ENCODE measurements at regions not wholly inside any gene's neighbourhood (a gene's known extent, or its start where the extent isn't known, plus 50 kb on each side); places are given as distances from the start of the nearest gene placed in this dataset.

DNA sequence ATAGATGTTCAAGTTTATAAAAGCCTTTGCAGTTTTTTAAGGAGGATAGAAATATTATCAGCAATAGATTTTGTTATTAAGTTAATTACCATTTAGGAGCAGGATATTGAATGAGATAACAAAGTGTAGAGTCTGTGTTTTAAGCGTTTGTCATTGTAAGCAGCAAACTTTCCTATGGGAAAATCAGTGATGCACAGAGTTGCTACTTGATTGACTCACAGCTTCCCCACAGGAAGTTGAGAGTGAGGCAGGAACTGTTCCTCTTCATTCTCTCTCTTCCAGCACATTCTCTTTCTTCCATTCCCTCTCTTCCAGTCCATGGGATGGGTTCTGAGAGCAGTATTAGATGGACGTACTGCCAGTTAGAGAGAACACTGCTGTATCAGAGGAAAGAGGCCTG, 867.7 kb upstream of the AGA start:
- H3K27ac ChIP-seq (ENCODE audit: low read depth, low read length): no peak overlapping the region
- H3K4me1 ChIP-seq (ENCODE audit: control insufficient read depth in 1 of 2, insufficient read depth in 2 of 2, low read length in 2 of 2): no peaks in the 10 kb centered on the region
- H3K36me3 ChIP-seq (ENCODE audit: control insufficient read depth in 1 of 2, insufficient read depth in 2 of 2, low read length in 2 of 2): no peaks in the 10 kb centered on the region
- H3K9me3 ChIP-seq (ENCODE audit: control insufficient read depth in 1 of 2, low read length in 2 of 2): no peaks in the 10 kb centered on the region
- H3K9ac ChIP-seq (ENCODE audit: low read depth in 1 of 2, low read length in 2 of 2): no peak overlapping the region
- no peaks in the 10 kb centered on the region for H3K27me3 ChIP-seq (ENCODE audit: control insufficient read depth in 1 of 2, insufficient read depth in 2 of 2, low read length in 2 of 2)
- H3K4me3 ChIP-seq (ENCODE audit: low read depth in 1 of 2, low read length in 2 of 2): no peak overlapping the region

DNA sequence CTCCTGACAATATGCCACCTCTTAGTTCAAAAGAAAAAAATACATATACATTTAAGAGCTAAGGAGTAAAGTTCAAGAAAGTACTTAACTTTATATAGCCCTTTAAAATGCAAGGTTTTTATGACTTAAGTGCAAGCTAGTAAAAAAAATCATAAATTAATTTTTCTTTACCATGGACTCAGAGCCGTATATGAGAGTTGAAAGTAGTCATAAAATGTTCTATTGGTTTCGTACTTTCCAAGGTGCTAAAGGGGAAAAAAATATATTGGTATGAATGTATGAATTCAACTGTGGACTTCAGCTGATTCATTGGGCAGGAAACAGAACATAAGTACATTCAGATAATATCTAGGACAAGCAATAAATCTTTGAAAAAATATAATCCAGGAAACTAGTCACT, 869.8 kb upstream of the AGA start:
- Histone ChIP-seq H3K4me1 (ENCODE audit: control insufficient read depth in 1 of 2, insufficient read depth in 2 of 2, low read length in 2 of 2) (no peaks in the 10 kb centered on the region), H3K9me3 (ENCODE audit: control insufficient read depth in 1 of 2, low read length in 2 of 2) (no peaks in the 10 kb centered on the region), H3K27me3 (ENCODE audit: control insufficient read depth in 1 of 2, insufficient read depth in 2 of 2, low read length in 2 of 2) (no peaks in the 10 kb centered on the region), H3K36me3 (ENCODE audit: control insufficient read depth in 1 of 2, insufficient read depth in 2 of 2, low read length in 2 of 2) (no peaks in the 10 kb centered on the region), H3K9ac (ENCODE audit: low read depth in 1 of 2, low read length in 2 of 2) (no peak overlapping the region), H3K27ac (ENCODE audit: low read depth, low read length) (no peak overlapping the region), H3K4me3 (ENCODE audit: low read depth in 1 of 2, low read length in 2 of 2) (no peak overlapping the region)

DNA sequence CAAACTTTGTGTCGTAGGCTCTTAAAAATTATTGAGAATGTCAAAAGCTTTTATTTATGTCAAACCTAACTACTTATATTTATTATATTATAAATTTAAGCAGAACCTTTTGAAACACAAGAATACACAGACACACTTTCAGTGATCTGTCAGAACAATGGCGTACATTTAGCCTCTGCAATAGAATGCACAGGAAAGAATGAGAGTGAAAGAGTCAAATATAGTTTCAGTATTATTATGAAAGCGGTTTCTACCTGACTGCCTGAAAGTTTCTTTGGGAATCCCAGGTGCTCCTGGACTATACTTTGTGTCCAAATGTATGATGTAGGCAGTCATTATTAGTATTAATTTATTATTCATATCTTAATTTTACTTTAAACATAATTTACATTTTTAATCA, 872.0 kb upstream of the AGA start:
- H3K36me3 ChIP-seq (ENCODE audit: control insufficient read depth in 1 of 2, insufficient read depth in 2 of 2, low read length in 2 of 2): no peaks in the 10 kb centered on the region
- no peaks in the 10 kb centered on the region for H3K9me3 ChIP-seq (ENCODE audit: control insufficient read depth in 1 of 2, low read length in 2 of 2)
- no peak overlapping the region for H3K4me3 ChIP-seq (ENCODE audit: low read depth in 1 of 2, low read length in 2 of 2)
- no peak overlapping the region for H3K9ac ChIP-seq (ENCODE audit: low read depth in 1 of 2, low read length in 2 of 2)
- no peaks in the 10 kb centered on the region for H3K4me1 ChIP-seq (ENCODE audit: control insufficient read depth in 1 of 2, insufficient read depth in 2 of 2, low read length in 2 of 2)
- no peak overlapping the region for H3K27ac ChIP-seq (ENCODE audit: low read depth, low read length)
- no peaks in the 10 kb centered on the region for H3K27me3 ChIP-seq (ENCODE audit: control insufficient read depth in 1 of 2, insufficient read depth in 2 of 2, low read length in 2 of 2)

DNA sequence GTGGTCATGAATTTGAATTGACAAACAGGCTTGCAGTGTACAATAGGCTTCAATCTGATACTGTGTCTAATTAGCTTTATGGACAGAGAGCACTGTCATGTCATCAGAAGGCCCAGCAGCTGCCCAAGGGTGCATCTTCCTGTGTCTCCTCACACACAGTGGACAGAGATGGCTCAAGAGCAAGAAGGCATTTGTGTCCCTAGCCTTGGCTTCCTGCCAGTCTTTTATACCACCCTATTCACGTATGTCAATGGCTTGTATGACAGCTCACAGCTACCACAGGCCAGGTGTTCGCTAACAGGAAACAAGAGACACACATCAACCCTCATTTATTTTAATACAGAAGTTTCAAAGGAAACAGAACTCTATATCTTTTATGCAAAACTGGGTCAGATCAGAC, 874.0 kb upstream of the AGA start:
- Histone ChIP-seq H3K9me3 (ENCODE audit: control insufficient read depth in 1 of 2, low read length in 2 of 2) (peaks cover 0 to 5% of the 10 kb centered on the region in 2 donors), H3K27ac (ENCODE audit: low read depth, low read length) (no peak overlapping the region), H3K9ac (ENCODE audit: low read depth in 1 of 2, low read length in 2 of 2) (no peak overlapping the region), H3K4me3 (ENCODE audit: low read depth in 1 of 2, low read length in 2 of 2) (no peak overlapping the region), H3K4me1 (ENCODE audit: control insufficient read depth in 1 of 2, insufficient read depth in 2 of 2, low read length in 2 of 2) (no peaks in the 10 kb centered on the region), H3K27me3 (ENCODE audit: control insufficient read depth in 1 of 2, insufficient read depth in 2 of 2, low read length in 2 of 2) (no peaks in the 10 kb centered on the region), H3K36me3 (ENCODE audit: control insufficient read depth in 1 of 2, insufficient read depth in 2 of 2, low read length in 2 of 2) (no peaks in the 10 kb centered on the region)

DNA sequence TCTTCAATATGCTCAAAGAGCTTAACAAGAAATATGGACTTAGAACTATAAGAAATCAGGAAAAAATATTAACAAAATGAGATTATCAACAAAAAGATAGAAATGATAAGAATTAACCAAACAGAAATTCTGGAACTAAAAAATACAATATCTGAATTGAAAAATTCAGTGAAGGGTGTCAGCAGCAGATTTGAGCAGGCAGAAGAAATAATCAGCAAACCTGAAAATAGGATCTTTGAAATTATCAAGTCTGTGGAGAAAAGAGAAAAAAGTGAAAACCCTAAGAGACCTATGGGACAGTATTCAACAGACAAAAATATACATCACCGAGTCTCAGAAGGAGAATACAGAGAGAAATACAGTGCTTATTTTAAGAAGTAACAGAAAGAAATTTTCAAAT, 877.8 kb upstream of the AGA start:
- Histone ChIP-seq H3K9ac (ENCODE audit: low read depth in 1 of 2, low read length in 2 of 2) (no peak overlapping the region), H3K9me3 (ENCODE audit: control insufficient read depth in 1 of 2, low read length in 2 of 2) (peaks cover 0 to 5% of the 10 kb centered on the region in 2 donors), H3K36me3 (ENCODE audit: control insufficient read depth in 1 of 2, insufficient read depth in 2 of 2, low read length in 2 of 2) (no peaks in the 10 kb centered on the region), H3K4me1 (ENCODE audit: control insufficient read depth in 1 of 2, insufficient read depth in 2 of 2, low read length in 2 of 2) (no peaks in the 10 kb centered on the region), H3K27me3 (ENCODE audit: control insufficient read depth in 1 of 2, insufficient read depth in 2 of 2, low read length in 2 of 2) (no peaks in the 10 kb centered on the region), H3K4me3 (ENCODE audit: low read depth in 1 of 2, low read length in 2 of 2) (no peak overlapping the region), H3K27ac (ENCODE audit: low read depth, low read length) (no peak overlapping the region)

DNA sequence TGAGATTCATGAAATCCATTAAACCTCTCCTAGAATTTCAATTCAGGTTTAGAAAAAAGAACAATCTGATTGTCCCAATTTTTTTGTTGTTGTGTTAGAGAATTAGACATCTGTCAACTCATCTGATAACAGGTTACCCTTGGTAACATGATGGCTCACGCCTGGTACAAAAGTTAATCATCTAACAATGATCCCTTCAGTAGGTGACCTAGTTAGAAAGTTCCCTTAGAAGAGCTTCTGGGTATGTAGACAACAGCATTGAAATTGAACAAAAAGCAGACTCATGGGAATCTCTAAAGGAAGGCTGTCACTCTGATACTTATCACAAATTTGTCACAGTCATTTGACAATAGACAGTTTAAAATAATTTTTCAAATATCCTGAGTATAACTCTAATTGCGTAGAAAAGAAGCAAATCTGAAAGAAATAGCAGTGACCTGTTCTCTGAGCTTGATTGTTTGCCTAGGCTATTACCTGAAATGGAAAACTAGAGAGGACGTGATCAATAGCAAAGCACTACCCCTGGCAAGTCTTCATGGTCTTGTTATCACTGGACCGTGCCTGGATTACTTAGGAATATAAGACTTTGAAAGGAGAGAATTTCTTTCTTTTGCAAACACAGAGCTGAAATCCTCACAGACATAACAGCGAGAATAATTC, 880.4 kb upstream of the AGA start:
- H3K4me3 ChIP-seq (ENCODE audit: low read depth in 1 of 2, low read length in 2 of 2): no peak overlapping the region
- no peak overlapping the region for H3K9ac ChIP-seq (ENCODE audit: low read depth in 1 of 2, low read length in 2 of 2)
- no peak overlapping the region for H3K27ac ChIP-seq (ENCODE audit: low read depth, low read length)

DNA sequence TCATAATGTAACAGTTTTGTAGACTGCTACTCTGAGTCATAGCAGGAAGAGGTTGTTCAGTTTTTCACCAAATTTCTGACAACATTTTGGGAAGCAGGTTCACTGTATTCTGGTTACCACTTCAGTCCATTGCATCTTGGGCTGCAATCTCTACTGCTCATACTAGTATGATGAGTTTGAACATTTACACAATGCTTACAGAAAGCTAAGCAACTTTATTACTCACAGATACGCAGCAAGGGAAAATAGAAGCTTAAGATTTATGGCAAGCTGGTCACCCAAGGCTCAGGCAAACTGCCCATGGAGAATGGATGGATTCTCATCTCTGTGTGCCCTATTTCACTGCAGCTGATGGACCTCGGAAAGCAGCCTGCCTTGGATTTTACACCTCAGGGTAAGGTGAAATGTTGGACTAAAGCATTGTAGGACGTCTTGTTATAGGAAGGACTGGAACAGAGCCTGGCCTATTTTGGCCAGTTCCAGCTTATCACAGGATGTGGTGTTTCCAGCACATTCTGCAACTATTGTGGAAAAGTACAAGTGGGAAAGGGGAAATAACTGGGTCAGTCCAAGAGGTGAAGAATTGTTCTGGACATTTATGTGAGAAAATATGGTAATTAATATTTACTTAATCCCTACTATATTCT, 887.1 kb upstream of the AGA start:
- Histone ChIP-seq H3K9ac (ENCODE audit: low read depth in 1 of 2, low read length in 2 of 2) (no peak overlapping the region), H3K9me3 (ENCODE audit: control insufficient read depth in 1 of 2, low read length in 2 of 2) (peaks cover 0 to 5% of the 10 kb centered on the region in 2 donors), H3K27me3 (ENCODE audit: control insufficient read depth in 1 of 2, insufficient read depth in 2 of 2, low read length in 2 of 2) (no peaks in the 10 kb centered on the region), H3K27ac (ENCODE audit: low read depth, low read length) (no peak overlapping the region), H3K36me3 (ENCODE audit: control insufficient read depth in 1 of 2, insufficient read depth in 2 of 2, low read length in 2 of 2) (no peaks in the 10 kb centered on the region), H3K4me1 (ENCODE audit: control insufficient read depth in 1 of 2, insufficient read depth in 2 of 2, low read length in 2 of 2) (no peaks in the 10 kb centered on the region), H3K4me3 (ENCODE audit: low read depth in 1 of 2, low read length in 2 of 2) (no peak overlapping the region)

More for the DNA sequence above, 880.4 kb upstream of the AGA start:
- no peaks in the 10 kb centered on the region for H3K36me3 ChIP-seq (ENCODE audit: control insufficient read depth in 1 of 2, insufficient read depth in 2 of 2, low read length in 2 of 2)
- no peaks in the 10 kb centered on the region for H3K4me1 ChIP-seq (ENCODE audit: control insufficient read depth in 1 of 2, insufficient read depth in 2 of 2, low read length in 2 of 2)
- peaks cover 0 to 5% of the 10 kb centered on the region in 2 donors for H3K9me3 ChIP-seq (ENCODE audit: control insufficient read depth in 1 of 2, low read length in 2 of 2)
- H3K27me3 ChIP-seq (ENCODE audit: control insufficient read depth in 1 of 2, insufficient read depth in 2 of 2, low read length in 2 of 2): no peaks in the 10 kb centered on the region

DNA sequence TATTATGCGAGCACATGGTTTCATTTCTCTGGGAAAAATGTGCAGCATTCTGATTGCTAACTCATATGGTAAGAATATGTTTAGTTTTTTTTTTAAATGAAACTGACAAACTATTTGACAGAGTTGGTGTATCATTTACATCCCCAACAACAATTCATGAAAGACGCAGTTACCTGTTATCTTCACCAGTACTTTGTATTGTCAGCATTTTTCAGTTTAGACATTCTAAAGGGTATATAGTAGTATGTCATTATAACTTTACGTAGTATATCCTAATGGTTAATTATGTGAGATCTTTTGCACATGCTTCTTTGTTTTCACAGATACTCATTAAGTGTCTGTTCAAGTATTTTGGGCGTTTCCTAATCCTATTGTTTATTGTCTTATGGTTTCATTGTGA, 891.1 kb upstream of the AGA start:
- peaks cover 0 to 5% of the 10 kb centered on the region in 2 donors for H3K9me3 ChIP-seq (ENCODE audit: control insufficient read depth in 1 of 2, low read length in 2 of 2)
- H3K9ac ChIP-seq (ENCODE audit: low read depth in 1 of 2, low read length in 2 of 2): no peak overlapping the region
- H3K27ac ChIP-seq (ENCODE audit: low read depth, low read length): no peak overlapping the region

DNA sequence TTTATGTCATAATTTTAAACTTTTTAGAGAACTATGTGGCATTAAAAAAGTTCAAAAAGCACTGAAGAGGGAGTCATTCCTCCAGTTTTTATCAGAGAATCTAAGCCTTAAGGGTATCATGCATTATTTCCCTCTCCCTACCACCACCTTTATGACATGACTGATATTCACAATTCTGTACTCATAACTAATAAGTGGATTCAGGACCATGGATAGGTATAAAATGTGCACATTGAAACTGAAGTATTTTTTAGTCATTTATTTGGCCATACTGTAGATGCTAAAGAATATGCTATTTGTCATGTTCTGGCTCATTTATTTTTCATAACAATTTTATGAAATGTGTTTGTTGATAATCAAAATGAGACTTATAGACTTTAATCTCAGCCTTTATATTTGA, 897.5 kb upstream of the AGA start:
- Histone ChIP-seq H3K36me3 (ENCODE audit: control insufficient read depth in 1 of 2, insufficient read depth in 2 of 2, low read length in 2 of 2) (no peaks in the 10 kb centered on the region), H3K9me3 (ENCODE audit: control insufficient read depth in 1 of 2, low read length in 2 of 2) (no peaks in the 10 kb centered on the region), H3K27me3 (ENCODE audit: control insufficient read depth in 1 of 2, insufficient read depth in 2 of 2, low read length in 2 of 2) (no peaks in the 10 kb centered on the region), H3K9ac (ENCODE audit: low read depth in 1 of 2, low read length in 2 of 2) (no peak overlapping the region), H3K4me1 (ENCODE audit: control insufficient read depth in 1 of 2, insufficient read depth in 2 of 2, low read length in 2 of 2) (no peaks in the 10 kb centered on the region), H3K27ac (ENCODE audit: low read depth, low read length) (no peak overlapping the region), H3K4me3 (ENCODE audit: low read depth in 1 of 2, low read length in 2 of 2) (no peak overlapping the region)

More for the DNA sequence above, 891.1 kb upstream of the AGA start:
- H3K4me1 ChIP-seq (ENCODE audit: control insufficient read depth in 1 of 2, insufficient read depth in 2 of 2, low read length in 2 of 2): no peaks in the 10 kb centered on the region
- H3K36me3 ChIP-seq (ENCODE audit: control insufficient read depth in 1 of 2, insufficient read depth in 2 of 2, low read length in 2 of 2): no peaks in the 10 kb centered on the region
- H3K4me3 ChIP-seq (ENCODE audit: low read depth in 1 of 2, low read length in 2 of 2): no peak overlapping the region
- no peaks in the 10 kb centered on the region for H3K27me3 ChIP-seq (ENCODE audit: control insufficient read depth in 1 of 2, insufficient read depth in 2 of 2, low read length in 2 of 2)

DNA sequence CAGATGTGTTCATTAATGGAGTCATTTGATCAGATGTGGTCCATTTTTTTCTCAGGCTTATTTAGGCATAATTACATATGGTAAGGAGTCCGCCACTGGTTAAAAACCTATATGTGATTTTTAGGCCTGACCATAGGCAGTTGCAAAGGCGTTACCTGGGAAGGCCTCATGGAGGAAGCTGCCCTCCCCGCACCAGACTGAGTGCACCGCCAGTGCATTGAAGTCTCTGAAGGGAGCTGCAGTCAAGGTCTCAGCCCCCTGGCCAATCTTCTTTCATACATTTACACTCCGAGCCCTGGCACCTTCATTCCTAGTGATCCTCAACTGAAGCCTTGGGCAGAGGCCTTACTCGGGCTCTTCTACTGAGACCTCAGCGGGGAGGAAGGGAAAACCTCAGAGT, 898.2 kb upstream of the AGA start:
- H3K36me3 ChIP-seq (ENCODE audit: control insufficient read depth in 1 of 2, insufficient read depth in 2 of 2, low read length in 2 of 2): no peaks in the 10 kb centered on the region
- H3K4me1 ChIP-seq (ENCODE audit: control insufficient read depth in 1 of 2, insufficient read depth in 2 of 2, low read length in 2 of 2): no peaks in the 10 kb centered on the region
- H3K9ac ChIP-seq (ENCODE audit: low read depth in 1 of 2, low read length in 2 of 2): no peak overlapping the region
- no peaks in the 10 kb centered on the region for H3K9me3 ChIP-seq (ENCODE audit: control insufficient read depth in 1 of 2, low read length in 2 of 2)
- no peaks in the 10 kb centered on the region for H3K27me3 ChIP-seq (ENCODE audit: control insufficient read depth in 1 of 2, insufficient read depth in 2 of 2, low read length in 2 of 2)
- H3K4me3 ChIP-seq (ENCODE audit: low read depth in 1 of 2, low read length in 2 of 2): no peak overlapping the region
- H3K27ac ChIP-seq (ENCODE audit: low read depth, low read length): no peak overlapping the region
